Uterus (tissue), 2 donors: ENCODE measurements at regions not wholly inside any gene's neighbourhood (a gene's known extent, or its start where the extent isn't known, plus 50 kb on each side); places are given as distances from the start of the nearest gene placed in this dataset.

Experiments
- CTCF ChIP-seq, 4 experiments: fragments of 200-600 bp in 2 of 4; fragments of 450-650 bp in 2 of 4; sonication (generic) in 2 of 4; IDR thresholded peaks; one replicate each; pipeline ENCODE4 v1.5.1; 2016 to 2019; ENCODE audit warnings: antibody characterized with exemption in 4 of 4, mild to moderate bottlenecking in 2 of 4, moderate library complexity in 1 of 4
- POLR2A ChIP-seq, 2 donors: fragments of 450-650 bp; IDR thresholded peaks; one replicate each; pipeline ENCODE4 v1.6.1; 2016; ENCODE audit warnings: antibody characterized with exemption in 2 of 2, mild to moderate bottlenecking in 1 of 2, moderate library complexity in 1 of 2

- TF ChIP-seq POLR2A (IDR thresholded peaks at IDR 0.05) (no peak), CTCF (IDR thresholded peaks at IDR 0.05) (no peak)
Observed at GRCh38 chr18:77405096-77405495, 155.4 kb downstream of the GALR1 start.
